ENCODE measurements at regions not wholly inside any gene's neighbourhood (a gene's known extent, or its start where the extent isn't known, plus 50 kb on each side); places are given as distances from the start of the nearest gene placed in this dataset.
"Not testable (repeated sequence)": the region's sequence is repeated elsewhere in the genome, so short reads cannot be mapped to it uniquely, and the experiment has no call there.

DNA sequence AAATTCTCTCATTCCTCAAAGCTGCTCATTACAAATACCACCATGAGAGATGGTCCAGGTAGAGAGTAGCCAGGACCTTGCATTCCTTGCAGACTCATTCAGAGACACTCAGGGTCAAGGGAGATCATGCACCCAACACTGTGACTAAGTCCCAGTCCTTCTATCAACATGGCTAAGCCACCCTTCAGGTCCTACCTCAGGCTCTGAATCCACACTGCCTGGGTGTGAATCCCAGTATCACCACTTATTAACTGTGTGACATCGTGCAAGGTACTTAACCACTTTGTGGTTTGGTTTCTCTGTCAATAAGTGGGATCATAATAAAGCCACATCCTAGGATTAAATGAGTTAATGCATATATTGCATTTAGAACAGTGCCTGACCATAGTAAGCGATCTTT is 124.1 kb upstream of the NEIL3 start:
- DNase-seq (ENCODE audit: low read depth) = no peak

DNA sequence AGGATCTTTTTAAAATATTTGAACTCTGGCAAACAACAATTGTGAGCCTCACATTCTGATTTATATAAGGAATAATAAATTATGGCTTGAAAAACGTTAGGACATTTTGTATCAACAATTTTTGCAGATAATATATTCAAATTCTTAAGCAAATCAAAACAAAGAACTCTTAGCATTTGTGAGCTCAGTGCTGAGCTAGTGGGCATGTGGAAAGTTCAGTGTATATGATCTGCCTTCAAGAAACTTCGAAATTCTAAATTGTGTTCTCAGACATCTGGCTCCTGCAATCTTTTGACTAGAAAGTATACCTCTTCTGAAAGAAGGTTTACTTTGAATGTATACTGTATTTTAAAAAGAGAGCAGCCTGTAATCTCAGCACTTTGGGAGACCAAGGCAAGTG is 122.3 kb upstream of the NEIL3 start:
- DNase-seq (ENCODE audit: low read depth) = no peak

DNA sequence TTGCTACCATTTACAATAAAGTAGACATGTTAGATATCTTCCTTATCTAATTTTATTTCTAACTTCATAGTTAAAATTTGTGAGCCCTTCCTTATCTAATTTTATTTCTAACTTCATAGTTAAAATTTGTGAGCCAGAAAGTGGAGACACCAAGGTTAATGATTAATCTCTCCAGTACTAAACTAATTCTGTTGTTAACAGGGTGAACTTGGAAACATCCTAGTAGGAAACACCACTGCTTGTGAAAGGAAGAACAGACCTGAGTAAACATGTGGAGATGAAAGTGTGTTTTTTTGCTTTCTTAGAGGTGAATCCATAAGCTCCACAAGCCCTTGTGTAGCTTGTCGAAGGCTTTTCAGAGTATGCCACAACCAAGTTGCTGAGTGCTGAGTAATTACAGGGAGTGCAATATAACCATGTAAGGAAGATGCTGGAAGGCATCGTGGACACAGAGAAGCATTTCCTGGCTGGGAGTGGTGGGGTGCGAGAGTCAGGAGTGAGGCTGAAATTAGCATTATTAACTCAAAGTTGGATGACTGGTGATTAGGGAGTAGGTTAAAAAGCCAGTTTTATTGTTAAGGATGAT is 118.6 kb upstream of the NEIL3 start:
- peak; percentile 74 for DNase-seq (ENCODE audit: low read depth)

DNA sequence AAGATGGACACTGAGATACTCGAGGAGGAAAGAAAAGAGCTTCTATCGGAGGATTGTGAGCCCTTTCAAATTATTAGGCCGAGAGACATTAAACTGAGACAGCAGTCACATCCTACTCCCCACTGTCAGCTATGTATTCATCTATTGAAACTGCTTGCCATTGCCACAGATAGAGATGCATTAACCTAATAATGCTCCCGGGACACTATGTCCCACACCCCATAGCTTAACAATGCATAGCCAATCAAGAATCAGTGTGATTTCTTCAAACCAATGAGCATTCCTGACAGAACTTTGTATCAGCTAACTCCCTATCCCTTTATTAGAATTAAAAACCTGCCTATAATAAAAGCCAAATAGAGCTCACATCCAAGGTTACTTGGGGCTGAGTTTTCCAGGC is 118.1 kb upstream of the NEIL3 start:
- no peak for DNase-seq (ENCODE audit: low read depth)

DNA sequence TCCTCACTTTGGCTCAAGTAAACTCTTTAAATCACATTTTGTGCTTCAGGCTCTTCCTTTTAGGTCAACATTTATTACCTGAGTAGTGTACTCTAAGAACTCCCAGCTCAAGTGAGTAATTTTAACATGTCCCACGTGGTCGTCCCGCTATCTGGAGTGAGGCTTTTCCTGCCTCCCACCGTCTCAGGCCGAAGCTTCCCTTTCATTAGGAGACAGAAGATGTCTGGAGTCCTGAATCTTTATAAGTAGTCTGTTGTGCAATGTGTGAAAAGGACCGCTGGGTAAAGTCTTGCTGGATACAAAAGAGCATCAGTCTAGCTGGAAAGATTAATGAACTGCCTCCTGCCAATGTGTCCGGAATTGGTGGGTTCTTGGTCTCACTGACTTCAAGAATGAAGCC is 117.7 kb upstream of the NEIL3 start:
- DNase-seq (ENCODE audit: low read depth) = no peak

DNA sequence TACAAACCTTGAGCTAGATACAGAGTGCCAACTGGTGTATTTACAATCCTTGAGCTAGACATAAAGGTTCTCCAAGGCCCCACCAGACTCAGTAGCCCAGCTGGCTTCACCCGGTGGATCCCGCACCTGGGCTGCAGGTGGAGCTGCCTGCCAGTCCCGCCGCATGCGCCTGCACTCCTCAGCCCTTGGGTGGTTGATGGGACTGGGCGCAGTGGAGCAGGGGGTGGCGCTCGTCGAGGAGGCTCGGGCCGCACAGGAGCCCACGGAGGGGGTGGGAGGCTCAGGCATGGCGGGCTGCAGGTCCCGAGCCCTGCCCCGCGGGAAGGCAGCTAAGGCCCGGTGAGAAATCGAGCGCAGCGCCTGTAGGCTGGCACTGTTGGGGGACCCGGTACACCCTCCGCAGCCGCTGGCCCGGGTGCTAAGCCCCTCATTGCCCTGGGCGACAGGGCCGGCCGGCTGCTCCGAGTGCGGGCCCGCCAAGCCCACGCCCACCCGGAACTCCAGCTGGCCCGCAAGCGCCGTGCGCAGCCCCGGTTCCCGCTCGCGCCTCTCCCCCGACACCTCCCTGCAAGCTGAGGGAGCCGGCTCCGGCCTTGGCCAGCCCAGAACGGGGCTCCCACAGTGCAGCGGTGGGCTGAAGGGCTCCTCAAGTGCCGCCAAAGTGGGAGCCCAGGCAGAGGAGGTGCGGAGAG is 116.5 kb upstream of the NEIL3 start:
- not testable (repeated sequence) for DNase-seq (ENCODE audit: low read depth)

DNA sequence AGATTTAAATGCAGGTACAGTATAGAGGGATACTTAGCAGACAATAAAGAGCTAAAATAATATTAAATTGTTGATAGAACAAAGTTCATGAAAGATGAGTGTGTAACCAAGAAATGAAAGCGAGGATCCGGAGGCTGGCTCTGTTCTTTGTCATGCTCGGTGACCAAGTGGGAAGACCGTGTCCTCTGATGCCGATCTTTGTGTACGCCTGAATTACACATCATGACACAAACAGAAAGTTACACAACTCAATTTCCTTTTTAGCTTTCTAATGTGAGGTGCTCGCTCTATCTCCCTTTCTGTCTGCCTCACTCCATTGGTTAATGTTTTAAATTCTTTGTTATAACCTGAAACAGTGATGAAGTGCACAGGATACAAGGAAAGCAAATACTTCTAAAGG is 114.8 kb upstream of the NEIL3 start:
- DNase-seq (ENCODE audit: low read depth) = no peak

DNA sequence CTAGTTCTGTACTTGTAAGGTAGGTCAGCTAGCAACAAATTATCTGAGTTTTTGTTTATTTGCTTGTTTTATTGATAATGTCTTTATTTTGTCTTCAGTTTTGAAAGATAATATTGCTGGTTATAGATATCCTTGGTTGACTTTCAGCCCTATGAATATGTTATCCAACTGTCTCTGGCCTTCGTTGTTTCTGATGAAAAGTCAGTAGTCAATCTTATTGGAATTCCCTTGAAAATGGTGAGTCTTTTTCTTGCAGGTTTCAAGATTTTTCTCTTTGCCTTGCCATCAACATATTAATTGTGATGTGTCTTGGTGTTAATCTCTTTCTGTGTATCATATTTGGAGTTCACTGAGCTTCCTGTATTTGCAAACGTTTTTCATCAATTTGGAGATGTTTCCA is 113.1 kb upstream of the NEIL3 start:
- no peak for DNase-seq (ENCODE audit: low read depth)

DNA sequence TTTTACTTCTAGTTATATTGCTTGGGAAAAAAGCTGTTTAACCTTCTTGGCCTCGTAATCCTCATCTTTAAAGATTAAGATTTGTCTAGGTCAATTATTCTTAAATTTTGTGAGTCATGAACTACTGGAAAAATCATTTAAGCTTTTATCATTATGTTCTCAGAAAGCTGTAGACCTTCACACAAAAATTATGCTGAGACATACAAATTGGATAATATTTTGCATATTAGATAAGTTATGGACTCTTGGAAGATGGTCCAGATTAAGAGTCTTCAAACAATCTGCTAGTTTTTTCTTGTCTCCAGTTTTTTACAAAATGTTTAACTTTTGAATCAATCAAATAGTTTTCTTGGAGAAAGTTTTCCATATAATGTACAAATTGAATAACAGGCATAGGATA is 108.1 kb upstream of the NEIL3 start:
- no peak for DNase-seq (ENCODE audit: low read depth)

DNA sequence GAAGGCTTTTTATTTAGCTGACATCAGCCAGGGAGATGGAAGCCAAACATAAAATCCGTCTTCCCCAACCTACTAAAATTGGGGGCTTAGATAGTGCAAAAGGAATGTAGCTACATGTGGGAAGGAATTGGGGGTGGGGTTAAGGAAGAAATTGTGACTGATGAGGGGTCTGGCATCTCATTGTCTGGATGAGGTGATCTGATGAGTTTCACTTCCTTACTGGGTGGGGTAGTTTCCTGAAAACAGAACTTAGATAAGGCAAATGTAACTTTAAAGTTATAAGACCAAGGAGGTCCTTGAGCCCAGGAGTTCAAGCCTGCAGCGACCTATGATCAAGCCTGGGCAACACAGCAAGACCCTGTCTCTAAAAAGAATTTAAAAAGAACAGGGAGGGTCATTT is 105.5 kb upstream of the NEIL3 start:
- no peak for DNase-seq (ENCODE audit: low read depth)

DNA sequence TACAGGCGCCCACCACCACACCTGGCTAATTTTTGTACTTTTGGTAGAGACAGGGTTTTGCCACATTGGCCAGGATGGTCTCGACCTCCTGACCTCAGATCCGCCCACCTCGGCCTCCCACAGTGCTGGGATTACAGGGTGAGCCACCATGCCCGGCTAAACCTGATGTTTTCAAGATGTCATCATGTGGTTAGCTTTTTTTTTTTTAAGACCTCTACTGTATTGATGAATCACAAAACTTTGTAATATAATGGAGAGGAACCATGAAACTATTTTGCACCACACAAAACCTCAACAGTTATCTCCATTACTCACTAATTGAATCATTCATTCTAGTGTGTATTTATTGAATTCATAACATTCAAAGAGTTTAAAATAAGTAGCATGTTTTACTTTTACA is 94.7 kb upstream of the NEIL3 start:
- peak; percentile 45 for DNase-seq (ENCODE audit: low read depth)

DNA sequence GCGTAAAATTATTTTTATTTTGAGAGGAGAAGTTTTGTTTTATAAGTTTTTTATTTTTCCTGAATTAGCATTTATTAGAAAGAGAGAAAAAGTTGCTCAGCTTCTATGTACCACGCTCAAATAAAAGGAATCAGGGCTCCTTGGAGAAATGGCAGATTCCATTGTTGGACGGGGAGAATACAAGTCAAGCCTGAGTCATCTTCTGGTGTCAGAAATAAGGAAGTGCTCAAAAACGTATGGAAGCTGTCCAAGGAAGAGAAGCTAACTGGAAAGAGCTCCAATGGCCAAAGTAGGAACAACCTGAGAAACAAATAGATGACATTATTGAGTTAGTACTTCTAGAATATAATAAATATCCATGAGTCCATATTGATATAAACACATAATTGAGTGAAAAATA is 89.3 kb upstream of the NEIL3 start:
- DNase-seq (ENCODE audit: low read depth) = peak; percentile 60

DNA sequence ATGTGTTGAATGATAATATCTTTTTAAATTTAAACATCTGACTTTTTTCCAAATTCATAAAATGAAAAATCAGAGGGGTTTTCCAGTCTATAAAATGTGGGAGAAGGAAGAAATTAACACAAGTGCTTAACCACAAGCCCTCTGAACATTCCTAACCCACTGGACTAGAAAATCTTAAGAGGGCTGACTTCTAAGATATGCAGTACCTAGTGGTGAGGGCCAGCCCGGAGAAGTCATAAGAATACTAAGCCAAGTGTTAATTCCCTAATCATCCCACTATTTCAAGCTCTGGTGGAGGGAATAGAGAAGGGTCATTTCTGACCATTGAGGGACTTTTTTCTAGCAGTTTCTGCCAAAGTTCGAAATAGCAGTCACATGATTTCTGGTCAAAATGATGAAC is 86.9 kb upstream of the NEIL3 start:
- DNase-seq (ENCODE audit: low read depth) = no peak

DNA sequence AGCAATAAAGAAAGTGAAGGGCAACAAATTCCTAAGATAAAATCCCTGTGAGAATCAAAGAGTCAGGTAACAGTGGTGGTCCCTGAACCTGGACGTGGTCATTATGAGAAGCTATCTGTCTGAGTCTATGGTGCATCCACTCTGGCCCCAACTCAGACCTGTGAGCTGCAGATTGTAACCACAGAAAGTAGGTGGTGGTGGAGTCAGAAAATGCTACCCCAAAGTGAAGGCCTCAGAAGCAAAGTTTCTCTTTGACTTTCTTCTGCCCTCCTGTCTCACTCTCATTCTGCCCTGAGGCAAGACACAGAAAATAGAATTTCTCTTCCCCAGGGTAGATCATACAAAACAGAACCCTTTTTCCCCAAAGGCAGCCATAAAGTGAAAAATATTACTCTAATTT is 84.1 kb upstream of the NEIL3 start:
- DNase-seq (ENCODE audit: low read depth) = no peak

DNA sequence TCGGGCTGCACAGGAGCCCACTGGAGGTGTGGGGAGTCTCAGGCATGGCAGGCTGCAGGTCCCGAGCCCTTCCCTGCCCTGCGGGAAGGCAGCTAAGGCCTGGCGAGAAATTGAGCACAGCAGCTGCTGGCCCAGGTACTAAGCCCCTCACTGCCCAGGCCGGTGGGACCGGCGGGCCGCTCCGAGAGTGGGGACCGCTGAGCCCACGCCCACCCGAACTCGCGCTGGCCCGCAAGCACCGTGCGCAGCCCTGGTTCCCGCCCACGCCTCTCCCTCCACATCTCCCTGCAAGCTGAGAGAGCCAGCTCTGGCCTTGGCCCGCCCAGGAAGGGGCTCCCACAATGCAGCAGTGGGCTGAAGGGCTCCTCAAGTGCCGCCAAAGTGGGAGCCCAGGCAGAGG is 82.0 kb upstream of the NEIL3 start:
- DNase-seq (ENCODE audit: low read depth) = no peak

DNA sequence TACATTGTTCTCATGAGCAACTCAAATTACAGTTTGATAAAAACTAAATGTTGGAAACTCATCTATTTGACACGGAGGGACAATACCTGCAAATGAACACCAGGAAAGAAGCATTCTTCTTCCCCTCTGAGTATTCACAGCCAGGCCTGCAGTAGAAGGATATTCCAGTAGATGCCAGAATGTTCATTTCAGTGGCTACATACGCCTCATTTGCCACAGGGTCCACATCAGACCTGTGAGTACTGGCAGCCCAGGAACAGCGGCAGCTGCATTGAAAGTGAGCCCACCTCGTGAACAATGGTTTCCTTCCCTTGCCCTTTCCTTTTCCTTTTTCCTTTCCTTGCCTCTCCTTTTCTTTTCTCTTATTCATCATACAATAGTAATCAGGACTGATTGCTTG is 81.1 kb upstream of the NEIL3 start:
- DNase-seq (ENCODE audit: low read depth) = no peak

DNA sequence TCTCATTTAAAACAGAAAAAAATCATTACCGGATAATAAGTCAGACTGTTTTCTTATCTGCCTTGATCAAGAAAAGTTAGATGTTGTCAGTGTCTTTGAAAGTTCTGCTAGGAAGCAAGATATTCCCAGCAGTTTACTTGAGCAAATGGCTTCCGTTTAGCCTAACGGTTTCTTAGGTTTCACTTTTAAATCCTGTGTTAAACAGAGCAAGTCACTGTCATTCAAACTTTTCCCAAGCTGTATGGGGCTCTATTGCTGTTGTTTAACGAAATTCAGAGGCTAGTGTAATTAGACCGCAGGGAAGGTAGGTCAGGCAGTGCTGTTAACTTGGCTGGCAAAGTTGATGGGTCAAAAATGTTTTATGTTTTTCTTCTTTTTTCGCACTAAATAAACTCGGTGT is 80.3 kb upstream of the NEIL3 start:
- peak; percentile 41 for DNase-seq (ENCODE audit: low read depth)

DNA sequence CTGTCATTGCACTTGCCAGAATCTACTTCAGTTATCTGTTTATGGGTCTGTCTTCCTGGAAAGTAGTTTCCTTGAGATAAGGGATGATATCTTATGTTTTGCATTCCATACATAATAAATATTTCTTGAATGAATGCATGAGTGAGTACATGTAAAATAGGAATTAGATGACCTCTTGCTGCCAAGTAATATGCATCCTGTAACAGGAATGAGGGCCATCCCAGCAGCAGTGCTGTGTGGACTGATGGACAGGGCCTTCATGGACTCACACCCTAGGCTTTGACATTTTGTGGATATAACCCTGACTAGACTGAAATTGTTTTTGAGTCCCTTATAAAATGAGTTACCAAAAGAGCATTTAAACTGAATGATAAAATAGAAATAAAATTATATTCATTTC is 77.2 kb upstream of the NEIL3 start:
- no peak for DNase-seq (ENCODE audit: low read depth)

DNA sequence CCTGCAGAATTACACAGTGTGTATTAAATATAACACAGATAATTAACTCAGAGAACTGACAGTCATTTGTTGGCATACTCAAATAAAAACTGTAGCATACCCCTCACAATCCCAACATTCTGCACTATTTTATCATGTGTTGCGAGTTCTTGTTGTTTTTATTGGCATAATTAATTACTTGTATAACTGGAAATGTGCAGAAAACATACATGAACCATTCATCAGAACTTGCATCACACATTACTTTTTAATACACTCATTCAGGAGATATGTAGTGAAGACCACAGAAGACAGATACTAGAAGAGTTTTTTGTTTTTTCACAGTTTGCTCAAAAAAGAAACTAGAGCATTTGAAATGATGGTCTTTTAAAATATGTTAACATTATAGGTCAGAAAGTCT is 74.6 kb upstream of the NEIL3 start:
- peak; percentile 73 for DNase-seq (ENCODE audit: low read depth)

DNA sequence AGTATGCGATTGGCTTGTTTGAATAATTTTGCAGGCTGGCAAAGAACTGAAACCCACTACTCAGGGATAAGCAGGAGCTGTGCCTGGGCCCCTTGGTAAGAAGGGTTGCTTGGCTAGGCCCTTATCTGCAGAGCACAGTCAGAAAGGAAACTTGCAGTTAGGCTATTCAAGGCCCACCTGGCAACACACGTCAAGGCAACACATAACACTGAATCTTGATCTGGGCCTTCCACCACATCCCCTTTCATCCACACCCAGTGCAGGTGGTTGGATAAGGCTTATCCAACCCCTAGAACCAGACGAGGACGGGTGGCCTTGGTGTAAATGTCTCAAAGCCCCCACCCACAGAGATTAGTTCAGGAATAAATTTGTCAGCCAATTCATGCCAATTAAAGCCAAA is 72.8 kb upstream of the NEIL3 start:
- no peak for DNase-seq (ENCODE audit: low read depth)

DNA sequence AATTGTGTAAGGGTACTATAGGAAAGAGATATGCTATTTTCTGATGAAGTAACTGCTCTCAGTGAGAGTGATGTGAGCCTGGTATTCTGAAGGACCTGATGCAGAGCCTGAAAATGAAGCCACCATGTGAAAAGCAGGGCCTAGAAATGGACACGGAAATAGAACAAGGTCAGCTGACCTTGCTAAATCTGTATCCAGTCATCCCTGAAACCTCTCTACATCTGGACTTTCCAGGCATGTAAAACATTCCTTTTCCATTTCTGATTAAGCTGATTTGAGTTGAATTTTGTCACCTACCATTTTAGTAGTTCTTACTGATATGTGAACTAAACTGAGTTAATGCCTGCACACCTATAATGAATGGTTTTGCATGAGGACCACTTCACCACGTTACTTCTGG is 72.4 kb upstream of the NEIL3 start:
- DNase-seq (ENCODE audit: low read depth) = no peak

DNA sequence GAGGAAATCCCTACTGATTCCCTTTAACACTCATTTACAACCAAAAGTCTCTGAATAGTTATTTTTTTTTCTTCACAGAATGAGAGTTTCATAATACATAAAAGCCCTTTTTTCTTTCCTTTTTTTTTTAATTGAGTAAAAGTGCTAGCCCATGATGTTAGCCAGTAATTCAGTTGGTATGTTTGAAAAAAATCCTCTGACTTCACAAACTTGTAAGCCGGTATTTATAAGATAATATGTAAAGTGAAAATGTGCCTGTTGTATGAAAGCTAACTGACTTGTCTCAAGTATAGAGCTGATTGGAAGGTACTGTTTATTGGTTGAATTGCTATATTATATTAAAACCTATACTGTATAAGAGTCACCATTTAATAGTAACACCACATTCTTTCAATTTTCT is 70.2 kb upstream of the NEIL3 start:
- DNase-seq (ENCODE audit: low read depth) = peak; percentile 33

DNA sequence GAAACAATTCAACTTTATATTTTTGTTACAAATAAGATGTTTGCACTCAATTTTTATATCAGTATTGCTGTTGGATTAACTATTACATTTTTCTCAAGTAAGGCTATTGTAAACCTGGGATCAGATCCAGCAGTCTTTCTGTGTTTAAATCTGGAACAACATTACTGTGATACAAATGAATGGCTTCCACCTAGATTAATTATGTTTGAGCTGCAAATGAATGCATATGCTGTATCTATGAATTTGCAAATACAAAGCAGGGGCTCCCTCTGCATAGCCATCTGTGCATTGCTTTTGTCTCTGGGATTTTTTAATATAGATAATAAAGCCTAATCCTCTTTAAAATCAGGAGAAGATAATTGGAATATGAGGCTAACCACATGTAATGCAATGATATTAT is 69.8 kb upstream of the NEIL3 start:
- no peak for DNase-seq (ENCODE audit: low read depth)

DNA sequence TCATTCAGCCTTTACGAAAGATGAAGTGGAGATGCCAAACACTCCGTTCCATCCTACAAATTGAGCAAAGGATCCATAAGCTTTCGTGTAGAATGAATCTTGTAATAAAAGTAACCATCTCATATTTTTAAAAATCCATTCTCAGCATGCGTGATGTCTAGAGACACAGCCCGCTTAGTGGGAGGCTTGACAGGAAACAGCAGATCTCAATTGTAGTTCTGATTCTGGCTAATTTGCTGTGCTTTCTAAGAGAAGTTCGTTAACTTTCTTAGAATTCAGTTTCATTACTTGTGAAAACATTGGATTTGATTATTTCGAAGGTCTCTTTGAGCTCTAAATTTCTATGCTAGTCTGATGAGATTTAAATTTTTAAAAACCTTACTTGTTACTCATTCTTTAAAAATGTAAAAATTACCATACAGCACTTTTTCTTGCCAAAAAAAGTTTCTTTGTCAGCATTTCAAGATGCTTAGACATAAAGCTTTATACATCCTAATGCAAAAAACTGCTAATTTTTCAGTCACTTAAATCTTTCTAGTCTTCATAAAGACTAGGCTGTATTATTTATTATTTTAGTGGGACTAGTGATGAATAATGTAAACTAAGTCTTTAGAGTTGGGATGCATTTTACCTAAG is 66.9 kb upstream of the NEIL3 start:
- peak; percentile 14 for DNase-seq (ENCODE audit: low read depth)
